Thyroid gland (tissue), 4 donors: ENCODE measurements at regions not wholly inside any gene's neighbourhood (a gene's known extent, or its start where the extent isn't known, plus 50 kb on each side); places are given as distances from the start of the nearest gene placed in this dataset.

ENCODE experiments used
- DNase-seq, 2 donors: peaks; one replicate each; pipeline ENCODE4 v3.0.0-alpha.2; 2019
- H3K27ac ChIP-seq, 3 donors: fragments of 200-600 bp; sonication (generic); 1 replicate in 2 of 3; 2 replicates in 1 of 3; pipeline ENCODE4 v1.5.1; 2016 to 2019; ENCODE audit warnings: mild to moderate bottlenecking in 1 of 3, moderate library complexity in 1 of 3
- H3K27me3 ChIP-seq: fragments of 200-600 bp; sonication (generic); one replicate; pipeline ENCODE4 v1.5.1; 2019
- H3K36me3 ChIP-seq, 2 donors: fragments of 200-600 bp; sonication (generic); one replicate each; pipeline ENCODE4 v1.5.1; 2016 to 2019
- H3K4me1 ChIP-seq, 2 donors: fragments of 200-600 bp; sonication (generic); one replicate each; pipeline ENCODE4 v1.5.1; 2017 to 2019
- H3K4me3 ChIP-seq, 3 donors: fragments of 200-600 bp; sonication (generic); replicated peaks in 1 of 3; 1 replicate in 2 of 3; 2 replicates in 1 of 3; pipeline ENCODE4 v1.5.1; 2016; ENCODE audit warnings: mild to moderate bottlenecking in 1 of 3
- H3K9me3 ChIP-seq: fragments of 200-600 bp; sonication (generic); one replicate; pipeline ENCODE4 v1.5.1; 2017
- POLR2A ChIP-seq, 2 donors: fragments of 450-650 bp; IDR thresholded peaks; one replicate each; pipeline ENCODE4 v1.6.1; 2017; ENCODE audit warnings: antibody characterized with exemption in 2 of 2, mild to moderate bottlenecking in 2 of 2, moderate library complexity in 1 of 2
- WGBS, 2 donors: methylation state at CpG; one replicate each; pipeline ENCODE4 v1.1.5; 2017; 5-methylcytosine and 5-hydroxymethylcytosine counted together
- intact Hi-C: fragments of 100-400 bp; cut with DNase I; formaldehyde crosslinking; loops from one replicate; pipeline ENCODE4 v1.15.1; 2023
- TF ChIP-seq, protein P1 (sequence below), 6 experiments: fragments of 200-600 bp in 3 of 6; fragments of 450-650 bp in 3 of 6; sonication (generic) in 3 of 6; IDR thresholded peaks; one replicate each; pipeline ENCODE4 v1.5.1; 2016 to 2019; ENCODE audit warnings: antibody characterized with exemption in 6 of 6, mild to moderate bottlenecking in 2 of 6, inconsistent platforms in 1 of 6, moderate library complexity in 1 of 6

DNA sequence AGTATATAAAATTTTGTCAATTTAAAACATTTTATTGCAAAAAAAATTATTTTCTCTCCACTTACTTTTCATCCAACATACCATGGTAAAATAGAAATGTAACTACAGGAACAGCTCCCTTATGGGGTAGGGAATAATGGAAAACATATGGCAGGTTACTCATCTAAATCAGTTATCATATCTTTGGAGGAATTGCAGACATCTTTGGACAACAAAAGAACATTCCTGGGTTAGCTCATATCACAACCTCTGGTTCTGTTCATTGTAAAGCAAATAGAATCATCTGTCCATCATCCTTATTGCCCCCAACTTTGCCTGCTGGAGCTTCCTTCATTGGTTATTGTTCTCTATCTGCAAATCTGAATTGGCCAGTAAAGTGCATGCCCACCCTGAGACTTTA is 387.5 kb upstream of the GRID2 start:
- no peak for DNase-seq
- Histone ChIP-seq H3K9me3 (no peaks in the 10 kb centered on the region), H3K27me3 (no peaks in the 10 kb centered on the region), H3K27ac (no peak overlapping the region), H3K36me3 (no peaks in the 10 kb centered on the region), H3K4me1 (no peaks in the 10 kb centered on the region), H3K4me3 (no peak overlapping the region)
- TF ChIP-seq, protein P1, sequence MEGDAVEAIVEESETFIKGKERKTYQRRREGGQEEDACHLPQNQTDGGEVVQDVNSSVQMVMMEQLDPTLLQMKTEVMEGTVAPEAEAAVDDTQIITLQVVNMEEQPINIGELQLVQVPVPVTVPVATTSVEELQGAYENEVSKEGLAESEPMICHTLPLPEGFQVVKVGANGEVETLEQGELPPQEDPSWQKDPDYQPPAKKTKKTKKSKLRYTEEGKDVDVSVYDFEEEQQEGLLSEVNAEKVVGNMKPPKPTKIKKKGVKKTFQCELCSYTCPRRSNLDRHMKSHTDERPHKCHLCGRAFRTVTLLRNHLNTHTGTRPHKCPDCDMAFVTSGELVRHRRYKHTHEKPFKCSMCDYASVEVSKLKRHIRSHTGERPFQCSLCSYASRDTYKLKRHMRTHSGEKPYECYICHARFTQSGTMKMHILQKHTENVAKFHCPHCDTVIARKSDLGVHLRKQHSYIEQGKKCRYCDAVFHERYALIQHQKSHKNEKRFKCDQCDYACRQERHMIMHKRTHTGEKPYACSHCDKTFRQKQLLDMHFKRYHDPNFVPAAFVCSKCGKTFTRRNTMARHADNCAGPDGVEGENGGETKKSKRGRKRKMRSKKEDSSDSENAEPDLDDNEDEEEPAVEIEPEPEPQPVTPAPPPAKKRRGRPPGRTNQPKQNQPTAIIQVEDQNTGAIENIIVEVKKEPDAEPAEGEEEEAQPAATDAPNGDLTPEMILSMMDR (IDR thresholded peaks at IDR 0.05) = no peak
- TF ChIP-seq POLR2A (IDR thresholded peaks at IDR 0.05) = no peak
- intact Hi-C loops = no loop called here

DNA sequence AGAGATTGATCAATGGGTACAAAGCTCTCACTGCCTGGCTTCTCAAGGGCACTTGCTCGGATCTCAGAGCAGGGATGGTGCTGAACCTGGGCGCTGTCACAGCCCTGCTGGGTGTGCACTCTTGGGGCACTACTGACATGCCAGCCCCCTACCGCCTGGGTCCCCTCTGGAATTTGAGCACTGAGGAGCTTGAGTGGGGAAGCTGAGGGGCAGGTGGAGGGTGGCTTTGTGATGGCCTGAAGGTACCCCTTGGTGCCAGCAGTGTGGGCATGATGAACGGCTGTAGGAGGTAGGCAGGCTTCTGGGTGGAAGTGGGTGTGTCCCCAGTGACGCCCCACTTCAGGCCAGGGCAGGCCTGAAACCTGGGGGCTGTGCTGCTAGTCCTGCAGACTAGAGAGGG is 379.1 kb upstream of the GRID2 start:
- Histone ChIP-seq H3K4me1 (no peaks in the 10 kb centered on the region), H3K4me3 (no peak overlapping the region), H3K36me3 (no peaks in the 10 kb centered on the region), H3K27me3 (no peaks in the 10 kb centered on the region), H3K27ac (no peak overlapping the region), H3K9me3 (no peaks in the 10 kb centered on the region)
- WGBS, 2 donors = 90 to 92% methylated on average over 5 of the region's 5 CpGs
- intact Hi-C loops = no loop called here
- TF ChIP-seq, protein P1 (IDR thresholded peaks at IDR 0.05) = no peak
- no peak for TF ChIP-seq POLR2A (IDR thresholded peaks at IDR 0.05)
- no peak for DNase-seq

DNA sequence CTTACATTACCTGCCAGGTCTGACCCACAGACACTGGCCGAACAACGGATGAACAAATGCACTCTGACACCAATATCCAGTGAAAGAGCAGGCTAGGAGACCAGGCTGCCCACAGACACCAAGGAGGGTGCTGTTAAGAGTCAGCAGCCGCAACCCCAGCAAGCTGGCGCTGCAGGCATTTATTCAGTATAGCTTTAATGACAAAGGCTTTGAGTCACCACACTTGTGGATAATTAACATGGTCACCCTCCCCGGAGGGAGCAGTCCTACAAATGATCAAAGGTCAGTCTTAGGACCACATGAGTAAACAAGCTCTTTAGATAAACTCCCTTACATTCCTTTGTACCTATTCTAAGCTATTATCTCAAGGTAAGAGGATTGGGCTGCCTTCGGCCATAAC is 368.5 kb upstream of the GRID2 start:
- intact Hi-C loops = no loop called here
- H3K27ac ChIP-seq = no peak overlapping the region
- no peaks in the 10 kb centered on the region for H3K27me3 ChIP-seq
- DNase-seq = no peak
- no peaks in the 10 kb centered on the region for H3K9me3 ChIP-seq
- TF ChIP-seq, protein P1 (IDR thresholded peaks at IDR 0.05) = no peak
- no peak for TF ChIP-seq POLR2A (IDR thresholded peaks at IDR 0.05)
- no peak overlapping the region for H3K4me3 ChIP-seq
- WGBS, 2 donors = 90 to 95% methylated on average over 6 of the region's 6 CpGs
- H3K4me1 ChIP-seq = no peaks in the 10 kb centered on the region
- H3K36me3 ChIP-seq = no peaks in the 10 kb centered on the region

DNA sequence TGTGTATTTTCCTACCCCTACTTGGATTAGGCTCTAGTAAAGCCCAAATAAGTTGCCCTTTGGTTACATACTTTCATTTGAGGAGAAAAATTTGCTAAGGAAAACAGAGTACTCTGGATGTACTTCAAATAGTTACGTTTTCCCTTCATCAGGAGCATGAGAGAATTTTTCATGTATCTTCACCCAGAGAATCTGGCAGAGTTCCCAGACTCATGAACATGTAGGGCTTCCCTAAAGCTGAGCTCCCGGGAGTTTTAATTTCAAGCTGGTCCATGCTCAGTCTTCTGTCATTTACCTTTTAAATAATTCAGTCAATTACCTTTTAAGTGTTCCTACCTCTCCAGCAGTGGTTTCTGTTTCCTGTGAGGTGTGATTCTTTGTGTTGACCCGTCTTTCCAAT is 367.5 kb upstream of the GRID2 start:
- H3K27ac ChIP-seq = no peak overlapping the region
- no peak overlapping the region for H3K4me3 ChIP-seq
- peak; percentile 8 to 13 for DNase-seq
- H3K4me1 ChIP-seq = no peaks in the 10 kb centered on the region
- no peaks in the 10 kb centered on the region for H3K9me3 ChIP-seq
- H3K36me3 ChIP-seq = no peaks in the 10 kb centered on the region
- TF ChIP-seq, protein P1 (IDR thresholded peaks at IDR 0.05) = no peak
- TF ChIP-seq POLR2A (IDR thresholded peaks at IDR 0.05) = no peak
- WGBS, 2 donors = 17 to 18% methylated on average over 3 of the region's 3 CpGs
- no peaks in the 10 kb centered on the region for H3K27me3 ChIP-seq
- intact Hi-C loops = no loop called here

DNA sequence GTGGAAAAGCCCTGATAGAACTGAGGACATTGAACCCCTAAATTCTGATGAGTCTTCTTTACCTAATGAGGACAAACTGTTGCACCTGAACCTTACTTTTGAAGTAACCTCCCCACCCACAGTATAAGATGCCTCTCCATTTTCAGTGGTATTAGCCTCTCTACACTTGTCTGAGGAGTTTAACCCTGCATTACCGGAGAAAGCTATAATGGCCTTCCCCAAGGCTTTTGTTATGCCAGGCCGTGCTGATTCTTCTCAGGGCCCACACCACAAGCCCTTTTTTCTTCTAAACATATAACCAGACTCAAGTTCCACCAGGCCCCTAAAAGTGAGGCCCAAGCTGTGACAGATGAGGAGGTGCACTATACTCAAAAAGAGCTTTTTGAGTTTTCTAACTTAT is 345.8 kb upstream of the GRID2 start:
- no peak overlapping the region for H3K4me3 ChIP-seq
- TF ChIP-seq POLR2A (IDR thresholded peaks at IDR 0.05) = no peak
- TF ChIP-seq, protein P1 (IDR thresholded peaks at IDR 0.05) = no peak
- no peaks in the 10 kb centered on the region for H3K4me1 ChIP-seq
- H3K27me3 ChIP-seq = no peaks in the 10 kb centered on the region
- WGBS, 2 donors = 76 to 85% methylated on average over 2 of the region's 2 CpGs
- intact Hi-C loops = no loop called here
- H3K9me3 ChIP-seq = no peaks in the 10 kb centered on the region
- no peak overlapping the region for H3K27ac ChIP-seq
- DNase-seq = no peak
- H3K36me3 ChIP-seq = no peaks in the 10 kb centered on the region
